GM10248 (cell line): ENCODE measurements at regions not wholly inside any gene's neighbourhood (a gene's known extent, or its start where the extent isn't known, plus 50 kb on each side); places are given as distances from the start of the nearest gene placed in this dataset.

Experiments used
- CTCF ChIA-PET: fragments of 300-600 bp; sonication (Branson Sonifier 250); formaldehyde crosslinking; extraction: SDS; loops from one replicate; lab custom pipeline; 2021; ENCODE audit warnings: antibody characterized with exemption; lab: Yijun Ruan, JAX
- POLR2A ChIA-PET: fragments of 350-650 bp; sonication (Branson Sonifier 250); formaldehyde crosslinking; extraction: SDS; loops from one replicate; lab custom pipeline; 2020; ENCODE audit warnings: antibody characterized with exemption; lab: Yijun Ruan, JAX
- DNase-seq: peaks from one replicate; pipeline ENCODE4 v3.0.0; 2012; ENCODE audit errors: extremely low spot score
- TF ChIP-seq, protein P1 (sequence below): IDR thresholded peaks from 2 replicates; pipeline ENCODE4 v1.5.1; 2012; ENCODE audit warnings: mild to moderate bottlenecking, low read depth; ENCODE audit errors: extremely low read depth, missing control alignments, control extremely low read depth

DNA sequence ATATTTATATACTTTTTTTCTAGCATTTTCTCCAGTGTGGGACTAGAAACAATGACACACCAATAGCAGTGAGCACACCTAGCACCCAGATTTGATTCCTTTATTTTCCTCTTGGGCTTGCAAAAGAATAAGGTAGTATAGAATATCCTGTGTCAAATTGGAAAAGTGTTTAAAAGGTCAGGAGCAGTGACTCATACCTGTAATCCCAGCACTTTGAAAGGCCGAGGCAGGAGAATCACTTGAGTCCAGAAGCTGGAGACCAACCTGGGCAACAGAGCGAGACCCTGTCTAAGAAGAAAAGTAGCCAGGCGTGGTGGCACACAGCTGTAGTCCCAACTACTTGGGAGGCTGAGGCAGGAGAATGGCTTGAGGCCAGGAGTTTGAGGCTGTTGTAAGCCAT, 53.8 kb upstream of the SGPP1 start:
- POLR2A ChIA-PET: interaction anchor here (0.7 kb wide), 1 partner anchor 268 kb away, joined by 3 read pairs; no protein-coding TSS in a partner anchor
- CTCF ChIA-PET: no interaction called here
- DNase-seq: no peak
- TF ChIP-seq, protein P1, sequence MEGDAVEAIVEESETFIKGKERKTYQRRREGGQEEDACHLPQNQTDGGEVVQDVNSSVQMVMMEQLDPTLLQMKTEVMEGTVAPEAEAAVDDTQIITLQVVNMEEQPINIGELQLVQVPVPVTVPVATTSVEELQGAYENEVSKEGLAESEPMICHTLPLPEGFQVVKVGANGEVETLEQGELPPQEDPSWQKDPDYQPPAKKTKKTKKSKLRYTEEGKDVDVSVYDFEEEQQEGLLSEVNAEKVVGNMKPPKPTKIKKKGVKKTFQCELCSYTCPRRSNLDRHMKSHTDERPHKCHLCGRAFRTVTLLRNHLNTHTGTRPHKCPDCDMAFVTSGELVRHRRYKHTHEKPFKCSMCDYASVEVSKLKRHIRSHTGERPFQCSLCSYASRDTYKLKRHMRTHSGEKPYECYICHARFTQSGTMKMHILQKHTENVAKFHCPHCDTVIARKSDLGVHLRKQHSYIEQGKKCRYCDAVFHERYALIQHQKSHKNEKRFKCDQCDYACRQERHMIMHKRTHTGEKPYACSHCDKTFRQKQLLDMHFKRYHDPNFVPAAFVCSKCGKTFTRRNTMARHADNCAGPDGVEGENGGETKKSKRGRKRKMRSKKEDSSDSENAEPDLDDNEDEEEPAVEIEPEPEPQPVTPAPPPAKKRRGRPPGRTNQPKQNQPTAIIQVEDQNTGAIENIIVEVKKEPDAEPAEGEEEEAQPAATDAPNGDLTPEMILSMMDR: no peak

DNA sequence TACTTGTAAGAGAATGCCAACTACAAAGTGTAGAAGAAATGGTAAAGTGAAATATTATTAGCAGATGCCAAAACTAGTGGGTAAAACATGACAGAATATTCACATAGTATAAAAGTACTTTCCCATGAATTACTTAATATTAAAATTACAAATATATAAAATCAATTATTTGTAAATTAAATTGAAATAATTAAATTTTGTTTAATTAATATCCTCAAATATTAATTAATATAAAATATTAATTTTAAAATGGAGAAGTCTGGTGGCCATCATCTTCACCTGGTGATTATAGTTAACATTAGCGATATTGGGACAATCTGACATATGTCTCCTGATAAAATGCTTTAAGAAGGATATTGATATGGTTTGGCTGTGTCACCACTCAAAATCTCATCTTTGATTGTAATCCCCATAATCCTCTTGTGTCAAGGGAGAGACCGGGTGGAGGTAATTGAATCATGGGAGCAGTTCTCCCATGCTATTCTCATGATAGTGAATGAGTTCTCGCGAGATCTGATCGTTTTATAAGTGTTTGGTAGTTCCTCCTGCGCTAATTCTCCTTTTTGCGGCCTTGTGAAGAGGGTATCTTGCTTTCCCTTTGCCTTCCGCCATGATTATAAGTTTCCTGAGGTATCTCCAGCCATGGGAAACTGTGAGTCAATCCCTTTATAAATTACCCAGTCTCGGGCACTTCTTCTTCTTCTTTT, 55.0 kb upstream of the SGPP1 start:
- no peak for DNase-seq
- ChIA-PET POLR2A (no interaction called here), CTCF (no interaction called here)
- TF ChIP-seq, protein P1: no peak

DNA sequence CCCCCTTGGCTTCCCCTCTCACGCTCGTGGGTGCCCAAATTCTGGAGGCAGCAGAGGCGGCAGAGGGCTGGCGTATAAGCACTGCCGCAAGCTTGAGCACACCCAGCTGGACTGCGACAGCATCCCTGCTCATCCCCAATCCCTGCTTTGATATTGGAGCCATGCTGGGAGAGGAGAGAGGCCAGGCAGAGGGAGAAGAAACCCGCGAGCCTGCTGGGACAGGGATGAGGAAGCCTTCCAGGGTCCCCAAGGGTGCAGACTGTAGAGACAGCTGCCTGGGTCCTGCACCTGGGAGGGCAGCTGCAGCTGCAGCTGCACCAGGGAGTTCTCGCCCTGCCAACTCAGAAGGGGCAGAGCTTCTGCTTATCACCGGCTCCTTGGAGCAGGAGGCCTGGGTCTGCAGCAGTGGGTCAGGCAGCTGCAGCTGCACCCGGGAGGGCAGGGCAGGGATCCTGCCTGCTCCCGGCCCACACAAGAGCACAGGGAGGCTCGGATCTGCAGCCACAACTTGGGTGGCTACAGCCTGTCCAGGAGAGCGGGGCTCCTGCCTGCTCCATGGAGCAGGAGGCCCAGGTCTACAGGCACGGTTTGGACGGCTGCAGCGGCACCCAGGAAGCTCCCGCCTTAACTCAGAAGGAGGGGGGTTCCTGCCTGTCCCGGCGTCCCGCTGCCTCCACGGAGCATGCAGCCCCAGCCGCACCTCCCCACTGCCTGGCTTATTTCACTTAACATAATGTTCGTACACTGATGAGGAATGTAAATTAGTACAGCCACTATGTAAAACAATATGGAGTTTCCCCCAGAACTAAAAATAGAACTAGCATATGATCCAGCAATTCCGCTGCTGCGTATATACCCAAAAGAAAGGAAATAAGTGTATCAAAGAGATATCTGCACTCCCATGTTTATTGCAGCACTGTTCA, 60.4 kb upstream of the SGPP1 start:
- ChIA-PET CTCF (interaction anchor here (4.8 kb wide), 1 partner anchor 516 kb away, joined by 19 read pairs; no protein-coding TSS in a partner anchor), POLR2A (interaction anchor here (0.6 kb wide), 1 partner anchor 515 kb away, joined by 3 read pairs; no protein-coding TSS in a partner anchor)
- TF ChIP-seq, protein P1: no peak
- no peak for DNase-seq

DNA sequence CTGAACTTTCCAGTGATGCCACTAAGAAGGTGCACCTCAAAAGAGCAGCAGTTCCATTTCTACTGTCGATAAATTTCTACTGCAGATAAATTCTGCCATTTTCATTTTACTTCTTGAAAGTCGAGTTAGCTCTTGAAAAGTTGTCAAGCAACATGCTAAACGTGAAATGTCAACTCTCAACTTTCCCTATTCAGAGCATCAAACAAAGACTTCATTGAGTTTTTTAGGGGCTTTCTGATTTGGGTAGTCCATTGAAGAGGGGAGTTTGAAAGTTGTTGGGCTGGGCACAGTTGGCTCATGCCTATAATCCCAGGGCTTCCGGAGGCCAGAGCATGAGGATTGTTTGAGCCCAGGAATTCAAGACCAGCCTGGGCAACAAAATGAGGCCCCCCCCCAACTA, 59.4 kb upstream of the SYNE2 start:
- POLR2A ChIA-PET: no interaction called here

DNA sequence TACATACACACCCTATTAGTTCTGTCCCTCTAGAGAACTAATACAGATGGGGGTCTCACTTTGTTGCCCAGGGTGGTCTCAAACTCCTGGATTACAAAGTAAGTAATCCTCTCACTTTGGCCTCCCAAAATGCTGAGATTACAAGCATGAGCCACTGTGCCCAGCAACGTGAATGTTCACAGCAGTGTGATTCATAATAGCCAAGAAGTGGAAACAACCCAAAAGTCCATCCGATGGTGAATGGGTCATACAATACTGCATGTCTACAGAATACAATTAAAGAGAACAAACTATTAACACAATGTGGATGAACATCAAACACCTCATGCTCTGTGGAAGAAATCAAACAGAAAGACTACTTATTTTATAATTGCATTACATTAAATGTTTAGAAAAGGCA, 57.3 kb upstream of the SYNE2 start:
- ChIA-PET CTCF (interaction anchor here (0.9 kb wide), 1 partner anchor 26 kb away, joined by 3 read pairs; no protein-coding TSS in a partner anchor), POLR2A (no interaction called here)
- TF ChIP-seq, protein P1: no peak
- no peak for DNase-seq

More for the DNA sequence above, 59.4 kb upstream of the SYNE2 start:
- no peak for DNase-seq
- TF ChIP-seq, protein P1: no peak
- CTCF ChIA-PET: interaction anchor here (1.1 to 1.6 kb wide), 4 partner anchors 23 to 510 kb away, joined by 3 to 4 read pairs (median 3); no protein-coding TSS in a partner anchor

DNA sequence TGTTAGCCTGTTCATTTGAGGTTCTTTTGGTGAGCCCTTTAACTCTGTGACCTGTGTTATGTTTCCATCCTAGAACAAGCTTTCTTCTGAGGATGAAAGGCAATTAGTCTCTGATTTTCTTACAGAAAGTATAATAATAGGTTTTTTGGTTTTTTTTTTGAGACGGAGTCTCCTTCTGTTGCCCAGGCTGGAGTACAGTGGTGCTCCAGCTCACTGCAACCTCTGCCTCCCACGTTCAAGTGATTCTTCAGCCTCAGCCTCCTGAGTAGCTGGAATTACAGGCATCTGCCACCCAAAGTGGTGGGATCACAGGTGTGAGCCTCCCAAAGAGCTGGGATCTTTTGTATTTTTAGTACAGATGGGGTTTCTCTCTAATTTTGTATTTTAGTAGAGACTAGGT, 52.7 kb upstream of the SYNE2 start:
- POLR2A ChIA-PET: no interaction called here
- no peak for DNase-seq
- TF ChIP-seq, protein P1: no peak
- CTCF ChIA-PET: interaction anchor here (0.8 to 7.0 kb wide), 12 partner anchors 13 to 503 kb away, joined by 3 to 65 read pairs (median 4); partner anchors contain the start of gene ESR2
